Activated naive CD8-positive, alpha-beta T cell (primary cell): ENCODE measurements at regions not wholly inside any gene's neighbourhood (a gene's known extent, or its start where the extent isn't known, plus 50 kb on each side); places are given as distances from the start of the nearest gene placed in this dataset.

Source experiments
- H3K27ac Mint-ChIP-seq: one replicate; pipeline ENCODE4 v1.8.0; 2021; ENCODE audit warnings: mixed read lengths
- H3K27me3 Mint-ChIP-seq: one replicate; pipeline ENCODE4 v1.8.0; 2021; ENCODE audit warnings: mixed read lengths
- H3K36me3 Mint-ChIP-seq: one replicate; pipeline ENCODE4 v1.8.0; 2021; ENCODE audit warnings: mixed read lengths
- H3K4me1 Mint-ChIP-seq: one replicate; pipeline ENCODE4 v1.8.0; 2021; ENCODE audit warnings: low read depth, mixed read lengths
- H3K4me3 Mint-ChIP-seq: one replicate; pipeline ENCODE4 v1.8.0; 2021; ENCODE audit warnings: mild to moderate bottlenecking, mixed read lengths
- H3K9me3 Mint-ChIP-seq: one replicate; pipeline ENCODE4 v1.8.0; 2021; ENCODE audit warnings: low read depth, mixed read lengths

- Mint-ChIP-seq H3K4me1 (no peaks in the 10 kb centered on the region), H3K27me3 (no peaks in the 10 kb centered on the region), H3K36me3 (no peaks in the 10 kb centered on the region), H3K27ac (no peak overlapping the region), H3K9me3 (peaks cover 11% of the 10 kb centered on the region), H3K4me3 (no peak overlapping the region)
These were observed 415.5 kb upstream of the COBL start for GRCh38 chr7:51732116-51732515.

- Mint-ChIP-seq H3K36me3 (no peaks in the 10 kb centered on the region), H3K4me3 (no peak overlapping the region), H3K9me3 (peaks cover 11% of the 10 kb centered on the region), H3K27ac (no peak overlapping the region), H3K4me1 (no peaks in the 10 kb centered on the region), H3K27me3 (no peaks in the 10 kb centered on the region)
These were observed 414.5 kb upstream of the COBL start for GRCh38 chr7:51731075-51731474.

- Mint-ChIP-seq H3K4me3 (no peak overlapping the region), H3K27me3 (no peaks in the 10 kb centered on the region), H3K36me3 (no peaks in the 10 kb centered on the region), H3K9me3 (peaks cover 29% of the 10 kb centered on the region), H3K4me1 (no peaks in the 10 kb centered on the region), H3K27ac (no peak overlapping the region)
These were observed 410.8 kb upstream of the COBL start for GRCh38 chr7:51727441-51727840.

- H3K4me3 Mint-ChIP-seq: no peak overlapping the region
- H3K27me3 Mint-ChIP-seq: no peaks in the 10 kb centered on the region
- H3K27ac Mint-ChIP-seq: no peak overlapping the region
- no peaks in the 10 kb centered on the region for H3K4me1 Mint-ChIP-seq
- no peaks in the 10 kb centered on the region for H3K36me3 Mint-ChIP-seq
- H3K9me3 Mint-ChIP-seq: peaks cover 2% of the 10 kb centered on the region
These were observed 390.2 kb upstream of the COBL start for GRCh38 chr7:51706851-51707250.

- H3K4me1 Mint-ChIP-seq: no peaks in the 10 kb centered on the region
- H3K4me3 Mint-ChIP-seq: no peak overlapping the region
- no peaks in the 10 kb centered on the region for H3K36me3 Mint-ChIP-seq
- H3K9me3 Mint-ChIP-seq: peaks cover 3% of the 10 kb centered on the region
- no peaks in the 10 kb centered on the region for H3K27me3 Mint-ChIP-seq
- no peak overlapping the region for H3K27ac Mint-ChIP-seq
These were observed 389.1 kb upstream of the COBL start for GRCh38 chr7:51705701-51706100.

- H3K36me3 Mint-ChIP-seq: no peaks in the 10 kb centered on the region
- H3K9me3 Mint-ChIP-seq: peaks cover 3% of the 10 kb centered on the region
- H3K27me3 Mint-ChIP-seq: no peaks in the 10 kb centered on the region
- H3K27ac Mint-ChIP-seq: no peak overlapping the region
- H3K4me1 Mint-ChIP-seq: no peaks in the 10 kb centered on the region
- H3K4me3 Mint-ChIP-seq: no peak overlapping the region
These were observed 386.1 kb upstream of the COBL start for GRCh38 chr7:51702673-51703072.

GRCh38 chr7:51701935-51702334, 385.3 kb upstream of the COBL start:
- H3K9me3 Mint-ChIP-seq: peaks cover 3% of the 10 kb centered on the region
- no peaks in the 10 kb centered on the region for H3K27me3 Mint-ChIP-seq
- H3K4me3 Mint-ChIP-seq: no peak overlapping the region
- H3K4me1 Mint-ChIP-seq: no peaks in the 10 kb centered on the region
- H3K27ac Mint-ChIP-seq: no peak overlapping the region
- no peaks in the 10 kb centered on the region for H3K36me3 Mint-ChIP-seq

- no peaks in the 10 kb centered on the region for H3K4me1 Mint-ChIP-seq
- no peak overlapping the region for H3K4me3 Mint-ChIP-seq
- no peak overlapping the region for H3K27ac Mint-ChIP-seq
- peaks cover 3% of the 10 kb centered on the region for H3K9me3 Mint-ChIP-seq
- no peaks in the 10 kb centered on the region for H3K27me3 Mint-ChIP-seq
- no peaks in the 10 kb centered on the region for H3K36me3 Mint-ChIP-seq
These were observed 384.1 kb upstream of the COBL start for GRCh38 chr7:51700593-51701215.

- Mint-ChIP-seq H3K36me3 (no peaks in the 10 kb centered on the region), H3K9me3 (peaks cover 8% of the 10 kb centered on the region), H3K27ac (no peak overlapping the region), H3K27me3 (no peaks in the 10 kb centered on the region), H3K4me1 (no peaks in the 10 kb centered on the region), H3K4me3 (no peak overlapping the region)
These were observed 376.6 kb upstream of the COBL start for GRCh38 chr7:51693258-51693657.

GRCh38 chr7:51689547-51689946, 372.9 kb upstream of the COBL start:
- no peaks in the 10 kb centered on the region for H3K36me3 Mint-ChIP-seq
- H3K27ac Mint-ChIP-seq: no peak overlapping the region
- H3K27me3 Mint-ChIP-seq: no peaks in the 10 kb centered on the region
- no peaks in the 10 kb centered on the region for H3K4me1 Mint-ChIP-seq
- H3K9me3 Mint-ChIP-seq: peaks cover 16% of the 10 kb centered on the region
- H3K4me3 Mint-ChIP-seq: no peak overlapping the region

GRCh38 chr7:51685794-51686193, 369.2 kb upstream of the COBL start:
- Mint-ChIP-seq H3K27ac (no peak overlapping the region), H3K36me3 (no peaks in the 10 kb centered on the region), H3K4me3 (no peak overlapping the region), H3K27me3 (no peaks in the 10 kb centered on the region), H3K9me3 (peaks cover 9% of the 10 kb centered on the region), H3K4me1 (no peaks in the 10 kb centered on the region)

GRCh38 chr7:51680594-51681399, 364.2 kb upstream of the COBL start:
- Mint-ChIP-seq H3K27me3 (no peaks in the 10 kb centered on the region), H3K27ac (no peak overlapping the region), H3K4me3 (no peak overlapping the region), H3K4me1 (no peaks in the 10 kb centered on the region), H3K36me3 (no peaks in the 10 kb centered on the region), H3K9me3 (no peaks in the 10 kb centered on the region)

- Mint-ChIP-seq H3K4me1 (no peaks in the 10 kb centered on the region), H3K27ac (no peak overlapping the region), H3K4me3 (no peak overlapping the region), H3K27me3 (no peaks in the 10 kb centered on the region), H3K36me3 (no peaks in the 10 kb centered on the region), H3K9me3 (peaks cover 3% of the 10 kb centered on the region)
These were observed 362.7 kb upstream of the COBL start for GRCh38 chr7:51679358-51679757.

GRCh38 chr7:51666751-51667150, 350.1 kb upstream of the COBL start:
- no peaks in the 10 kb centered on the region for H3K9me3 Mint-ChIP-seq
- no peaks in the 10 kb centered on the region for H3K36me3 Mint-ChIP-seq
- no peak overlapping the region for H3K4me3 Mint-ChIP-seq
- H3K27ac Mint-ChIP-seq: no peak overlapping the region
- peaks cover 2% of the 10 kb centered on the region for H3K27me3 Mint-ChIP-seq
- H3K4me1 Mint-ChIP-seq: no peaks in the 10 kb centered on the region

GRCh38 chr7:51666266-51666665, 349.7 kb upstream of the COBL start:
- H3K9me3 Mint-ChIP-seq: no peaks in the 10 kb centered on the region
- no peak overlapping the region for H3K27ac Mint-ChIP-seq
- H3K36me3 Mint-ChIP-seq: no peaks in the 10 kb centered on the region
- H3K4me3 Mint-ChIP-seq: no peak overlapping the region
- H3K27me3 Mint-ChIP-seq: peaks cover 2% of the 10 kb centered on the region
- H3K4me1 Mint-ChIP-seq: no peaks in the 10 kb centered on the region
